Epithelial cell of proximal tubule (primary cell): ENCODE measurements at regions not wholly inside any gene's neighbourhood (a gene's known extent, or its start where the extent isn't known, plus 50 kb on each side); places are given as distances from the start of the nearest gene placed in this dataset.

ENCODE experiments used
- DNase-seq: peaks from one replicate; pipeline ENCODE4 v3.0.0-alpha.2; 2011; ENCODE audit warnings: low read depth
- H3K4me3 ChIP-seq: 2 replicates; pipeline ENCODE4 v1.5.1; 2011; ENCODE audit warnings: low read depth, mild to moderate bottlenecking, low read length
- CTCF ChIP-seq: conservative IDR thresholded peaks from 2 replicates; pipeline ENCODE4 v1.5.1; 2012; ENCODE audit warnings: low read depth, mild to moderate bottlenecking, low read length

DNA sequence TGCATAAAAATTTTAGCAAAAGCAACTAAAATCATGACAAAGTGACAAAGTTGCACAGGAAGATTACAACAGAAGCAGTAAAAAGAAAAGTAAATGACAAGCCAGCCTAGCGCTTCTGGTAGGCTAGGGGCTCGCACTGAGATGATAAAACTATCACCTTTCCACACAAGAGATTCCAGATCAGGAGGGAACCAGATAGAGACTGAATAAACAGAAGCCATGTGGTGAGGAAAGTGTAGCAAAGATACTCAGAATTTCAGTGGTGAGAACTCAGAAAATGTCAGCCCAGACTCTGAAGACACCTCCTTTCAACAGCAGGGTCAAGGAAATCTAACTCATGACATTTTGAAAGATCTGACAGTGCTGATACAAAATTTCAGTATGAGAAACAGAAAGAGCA, 77.4 kb upstream of the DNAJC10 start:
- no peak for DNase-seq
- no peak for TF ChIP-seq CTCF
- no peak overlapping the region for H3K4me3 ChIP-seq

DNA sequence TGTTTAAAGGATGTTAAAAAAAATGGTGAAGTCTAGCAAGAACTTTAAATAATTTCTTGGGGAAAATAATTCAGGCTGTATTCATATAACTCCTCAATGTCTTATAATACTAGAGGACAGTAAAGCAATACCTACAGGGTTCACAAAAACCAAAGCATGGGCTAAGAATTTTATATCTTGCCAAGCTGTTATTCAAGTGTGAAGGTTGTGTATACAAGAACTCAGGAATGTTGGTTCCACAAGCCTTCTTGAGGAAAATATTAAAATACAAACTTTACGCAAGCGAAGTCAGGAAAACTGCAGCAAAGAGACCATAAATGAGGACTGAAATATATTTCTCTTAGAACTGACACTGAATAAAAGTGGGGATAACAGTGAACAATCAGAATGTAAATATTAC, 76.1 kb upstream of the DNAJC10 start:
- no peak for TF ChIP-seq CTCF
- H3K4me3 ChIP-seq: no peak overlapping the region
- DNase-seq: no peak

DNA sequence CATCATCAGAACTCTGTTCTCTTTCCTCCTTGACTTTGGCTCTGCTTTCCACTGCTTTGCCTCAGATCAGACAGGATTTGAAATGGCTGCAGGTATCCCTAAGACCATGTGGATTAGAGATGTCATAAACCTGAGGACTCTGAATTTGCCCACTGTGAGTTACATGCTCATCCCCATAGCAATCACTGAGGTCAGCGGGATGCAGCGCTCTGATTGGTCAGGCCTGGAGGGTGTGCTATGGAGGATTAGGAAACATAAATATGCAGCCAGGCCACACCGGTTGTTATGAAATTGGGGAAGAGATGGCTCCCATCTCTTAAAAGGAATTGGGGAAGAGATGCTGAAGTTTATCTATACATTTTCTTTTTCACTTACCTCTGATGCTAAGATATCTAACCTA, 73.7 kb upstream of the DNAJC10 start:
- no peak for DNase-seq
- TF ChIP-seq CTCF: no peak
- no peak overlapping the region for H3K4me3 ChIP-seq

- H3K4me3 ChIP-seq: no peak overlapping the region
- no peak for TF ChIP-seq CTCF
- no peak for DNase-seq
These were observed 69.1 kb upstream of the DNAJC10 start for GRCh38 chr2:182646763-182647498.

DNA sequence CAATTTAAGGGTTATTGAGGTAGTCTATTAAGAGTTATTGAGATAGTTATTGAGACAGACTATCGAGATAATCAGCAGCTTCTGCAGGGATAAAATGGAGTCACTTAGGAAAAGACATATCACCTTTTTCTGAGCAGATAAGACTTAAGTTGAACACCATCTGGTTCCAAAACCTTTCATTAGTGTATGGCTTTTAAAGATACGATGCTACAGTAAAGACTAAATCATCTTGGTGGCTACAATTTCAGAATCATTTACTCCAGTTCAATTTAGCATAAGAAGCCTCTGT, 68.6 kb upstream of the DNAJC10 start:
- DNase-seq: no peak
- H3K4me3 ChIP-seq: no peak overlapping the region
- no peak for TF ChIP-seq CTCF

GRCh38 chr2:182649316-182649715, 66.7 kb upstream of the DNAJC10 start:
- DNase-seq: no peak
- peak; percentile 73 for TF ChIP-seq CTCF
- H3K4me3 ChIP-seq: no peak overlapping the region

DNA sequence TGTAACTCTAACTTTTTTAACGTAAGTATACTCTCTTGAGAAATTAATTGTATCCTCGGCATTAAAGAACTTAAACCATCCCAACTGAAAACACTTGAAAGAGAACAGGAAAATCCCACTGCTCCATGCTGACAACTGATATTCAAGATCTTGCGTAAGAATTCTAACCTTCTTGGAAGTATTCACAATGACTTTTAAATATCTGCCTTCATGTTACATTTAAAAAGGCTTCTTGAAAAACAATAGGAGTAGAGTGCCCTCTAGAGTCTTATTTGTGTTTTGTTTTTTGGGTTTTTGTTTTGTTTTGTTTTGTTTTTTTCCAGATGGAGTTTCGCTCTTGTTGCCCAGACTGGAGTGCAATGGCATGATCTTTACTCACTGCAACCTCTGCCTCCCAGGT, 65.4 kb upstream of the DNAJC10 start:
- TF ChIP-seq CTCF: peak; percentile 55
- DNase-seq: peak; percentile 54
- H3K4me3 ChIP-seq: no peak overlapping the region
